G401 (cell line): ENCODE measurements at regions not wholly inside any gene's neighbourhood (a gene's known extent, or its start where the extent isn't known, plus 50 kb on each side); places are given as distances from the start of the nearest gene placed in this dataset.
A peak's percentile ranks its signal among the peaks of the same experiment; 100 is the strongest.

Experiments
- DNase-seq: peaks from one replicate; pipeline ENCODE4 v3.0.0-alpha.2; 2015; ENCODE audit warnings: low spot score
- in situ Hi-C: cut with HindIII; loops from 2 replicates; pipeline ENCODE4 v1.10.0; 2016; ENCODE audit warnings: low sequenced_read_pairs, mixed read lengths

GRCh38 chr3:194971009-194971408, 285.3 kb downstream of the FAM43A start:
- in situ Hi-C loops: no loop called here
- no peak for DNase-seq

- no peak for DNase-seq
- in situ Hi-C loops: no loop called here
Observed at GRCh38 chr3:194971965-194972364, 286.3 kb downstream of the FAM43A start.

GRCh38 chr3:194972641-194973040, 287.0 kb downstream of the FAM43A start:
- in situ Hi-C loops: no loop called here
- no peak for DNase-seq

GRCh38 chr3:194973366-194974000, 287.8 kb downstream of the FAM43A start:
- no peak for DNase-seq
- in situ Hi-C loops: no loop called here

- DNase-seq: no peak
- in situ Hi-C loops: no loop called here
Observed at GRCh38 chr3:194974468-194975135, 288.9 kb downstream of the FAM43A start.

- in situ Hi-C loops: no loop called here
- DNase-seq: no peak
Observed at GRCh38 chr3:194976049-194976451, 290.4 kb downstream of the FAM43A start.

- in situ Hi-C loops: no loop called here
- no peak for DNase-seq
Observed at GRCh38 chr3:194976874-194977273, 291.2 kb downstream of the FAM43A start.

GRCh38 chr3:194977356-194977755, 291.7 kb downstream of the FAM43A start:
- in situ Hi-C loops: no loop called here
- DNase-seq: no peak

GRCh38 chr3:194979173-194979572, 291.8 kb downstream of the XXYLT1 start:
- in situ Hi-C loops: no loop called here
- no peak for DNase-seq

- in situ Hi-C loops: no loop called here
- DNase-seq: no peak
Observed at GRCh38 chr3:194982472-194982871, 288.5 kb downstream of the XXYLT1 start.

- in situ Hi-C loops: no loop called here
- no peak for DNase-seq
Observed at GRCh38 chr3:194983121-194983520, 287.8 kb downstream of the XXYLT1 start.

- in situ Hi-C loops: no loop called here
- DNase-seq: no peak
Observed at GRCh38 chr3:194983620-194984019, 287.3 kb downstream of the XXYLT1 start.

GRCh38 chr3:194984066-194984465, 286.9 kb downstream of the XXYLT1 start:
- in situ Hi-C loops: no loop called here

GRCh38 chr3:194984622-194985021, 286.3 kb downstream of the XXYLT1 start:
- in situ Hi-C loops: no loop called here
- no peak for DNase-seq

More at GRCh38 chr3:194984066-194984465, 286.9 kb downstream of the XXYLT1 start:
- DNase-seq: no peak

GRCh38 chr3:194985031-194985578, 285.9 kb downstream of the XXYLT1 start:
- in situ Hi-C loops: no loop called here
- DNase-seq: peak; percentile 47

GRCh38 chr3:194986208-194987043, 284.5 kb downstream of the XXYLT1 start:
- in situ Hi-C loops: no loop called here
- no peak for DNase-seq

GRCh38 chr3:194987571-194988494, 283.1 kb downstream of the XXYLT1 start:
- in situ Hi-C loops: no loop called here
- DNase-seq: no peak

GRCh38 chr3:194988495-194989165, 282.3 kb downstream of the XXYLT1 start:
- DNase-seq: no peak
- in situ Hi-C loops: no loop called here
